ENCODE measurements at regions not wholly inside any gene's neighbourhood (a gene's known extent, or its start where the extent isn't known, plus 50 kb on each side); places are given as distances from the start of the nearest gene placed in this dataset.
A peak's percentile ranks its signal among the peaks of the same experiment; 100 is the strongest.

GRCh38 chr9:99299211-99300102 is 77.4 kb downstream of the SEC61B start:
- Histone ChIP-seq H3K4me3 (no peak overlapping the region), H3K27me3 (peaks cover 0 to 5% (median 0%) of the 10 kb centered on the region in 7 donors), H3K9me3 (no peaks in the 10 kb centered on the region), H3K36me3 (no peaks in the 10 kb centered on the region), H3K4me1 (peaks cover 0 to 10% (median 0%) of the 10 kb centered on the region in 9 donors), H3K27ac (no peak overlapping the region)
- TF ChIP-seq CTCF (IDR thresholded peaks at IDR 0.05), result peak in 7 of 9 donors; percentile 24 to 50 (median 46)
- DNase-seq (no peak), ATAC-seq (peak in 2 of 8 donors; percentile 15 to 48)
- intact Hi-C loops (cut with DNase I), result loop anchor here in 1 of 10 donors (10.0 kb wide), 2 partner anchors 525 to 705 kb away; partner anchors contain the start of gene NR4A3
- WGBS, 2 donors, result 78 to 80% methylated on average over 4 of the region's 4 CpGs

GRCh38 chr9:99300103-99300439 is 78.0 kb downstream of the SEC61B start:
- intact Hi-C loops (cut with DNase I), result loop anchor here in 1 of 10 donors (10.0 kb wide), 2 partner anchors 525 to 705 kb away; partner anchors contain the start of gene NR4A3
- TF ChIP-seq CTCF (IDR thresholded peaks at IDR 0.05), result no peak
- DNase-seq (no peak), ATAC-seq (no peak)
- Histone ChIP-seq H3K4me3 (no peak overlapping the region), H3K27ac (no peak overlapping the region), H3K9me3 (no peaks in the 10 kb centered on the region), H3K27me3 (peaks cover 0 to 5% (median 0%) of the 10 kb centered on the region in 7 donors), H3K36me3 (no peaks in the 10 kb centered on the region), H3K4me1 (peaks cover 0 to 10% (median 0%) of the 10 kb centered on the region in 9 donors)
- WGBS, 2 donors, result 0% methylated on average over 1 of the region's 1 CpG

- no peaks in the 10 kb centered on the region for H3K36me3 ChIP-seq
- intact Hi-C loops (cut with DNase I), result loop anchor here in 1 of 10 donors (10.0 kb wide), 2 partner anchors 524 to 704 kb away; partner anchors contain the start of gene NR4A3
- H3K4me1 ChIP-seq, result peaks cover 0 to 10% (median 0%) of the 10 kb centered on the region in 9 donors
- ATAC-seq, result no peak
- DNase-seq, result no peak
- H3K9me3 ChIP-seq, result no peaks in the 10 kb centered on the region
- WGBS, 2 donors, result 79 to 81% methylated on average over 3 of the region's 3 CpGs
- no peak for TF ChIP-seq CTCF (IDR thresholded peaks at IDR 0.05)
- no peak overlapping the region for H3K27ac ChIP-seq
- no peak overlapping the region for H3K4me3 ChIP-seq
- peaks cover 0 to 5% (median 0%) of the 10 kb centered on the region in 7 donors for H3K27me3 ChIP-seq
These were observed 78.5 kb downstream of the SEC61B start for GRCh38 chr9:99300603-99301002.

- Histone ChIP-seq H3K36me3 (no peaks in the 10 kb centered on the region), H3K9me3 (no peaks in the 10 kb centered on the region), H3K27ac (no peak overlapping the region), H3K4me1 (no peaks in the 10 kb centered on the region), H3K27me3 (no peaks in the 10 kb centered on the region), H3K4me3 (no peak overlapping the region)
- no peak for DNase-seq
- 79 to 86% methylated on average over 6 of the region's 6 CpGs for WGBS, 2 donors
- intact Hi-C loops (cut with DNase I), result loop anchor here in 1 of 10 donors (10.0 kb wide), 2 partner anchors 522 to 702 kb away; partner anchors contain the start of gene NR4A3
- TF ChIP-seq CTCF (IDR thresholded peaks at IDR 0.05), result no peak
- no peak for ATAC-seq
These were observed 81.1 kb downstream of the SEC61B start for GRCh38 chr9:99303177-99303576.
